Fibroblast of the conjunctiva (primary cell): ENCODE measurements at regions not wholly inside any gene's neighbourhood (a gene's known extent, or its start where the extent isn't known, plus 50 kb on each side); places are given as distances from the start of the nearest gene placed in this dataset.

Experiments used
- DNase-seq: peaks from one replicate; pipeline ENCODE4 v3.0.0-alpha.2; 2010; ENCODE audit warnings: low read depth

DNA sequence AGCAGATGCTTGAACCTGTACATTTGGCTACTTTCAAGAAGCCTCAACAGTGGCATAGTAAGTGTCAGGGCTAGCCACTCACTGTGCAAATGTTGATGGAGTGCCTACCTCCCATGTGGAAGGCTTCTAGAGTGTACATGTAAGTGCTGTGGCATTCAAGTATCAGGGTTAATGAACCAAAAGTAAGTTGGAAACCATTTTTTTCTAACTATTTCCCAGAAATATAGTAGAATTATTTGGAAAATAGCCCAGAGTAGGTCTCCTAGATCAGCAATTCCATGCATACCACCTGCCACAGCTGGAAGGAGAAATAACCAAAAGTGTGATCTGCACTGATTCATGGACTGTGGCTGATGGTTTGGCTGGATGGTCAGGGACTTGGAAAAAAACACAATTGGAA lies 53.3 kb downstream of the FOXD1 start:
- no peak for DNase-seq

GRCh38 chr5:73394610-73395009 lies 54.0 kb downstream of the FOXD1 start:
- DNase-seq: no peak

GRCh38 chr5:73393611-73394489 lies 54.7 kb downstream of the FOXD1 start:
- no peak for DNase-seq

GRCh38 chr5:73392775-73393174 lies 55.8 kb downstream of the FOXD1 start:
- DNase-seq: no peak

GRCh38 chr5:73391441-73391881 lies 57.1 kb downstream of the FOXD1 start:
- no peak for DNase-seq

- DNase-seq: no peak
Measured at GRCh38 chr5:73390972-73391371, 57.6 kb downstream of the FOXD1 start.

DNA sequence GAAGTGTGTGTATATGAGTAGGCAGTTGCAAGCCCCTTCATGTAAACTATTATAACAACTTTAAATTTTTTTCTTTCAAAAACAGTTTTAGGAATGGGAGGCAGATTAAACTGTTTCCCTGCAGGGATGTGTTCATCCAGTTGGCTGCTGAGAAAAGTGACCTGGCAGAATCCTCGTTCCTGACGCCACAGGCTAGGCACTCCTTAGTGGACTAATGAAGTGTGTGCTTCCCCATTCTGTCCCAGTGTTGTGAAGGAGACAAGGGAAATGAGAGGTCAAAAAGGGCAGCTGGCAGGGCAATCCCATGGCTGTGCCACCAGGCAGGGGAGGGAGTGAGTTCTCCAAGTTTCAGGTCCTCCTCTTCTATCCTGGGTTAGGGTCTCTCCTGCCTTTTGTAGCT lies 59.8 kb downstream of the FOXD1 start:
- DNase-seq: no peak

GRCh38 chr5:73388306-73388684 lies 60.3 kb downstream of the FOXD1 start:
- no peak for DNase-seq

DNA sequence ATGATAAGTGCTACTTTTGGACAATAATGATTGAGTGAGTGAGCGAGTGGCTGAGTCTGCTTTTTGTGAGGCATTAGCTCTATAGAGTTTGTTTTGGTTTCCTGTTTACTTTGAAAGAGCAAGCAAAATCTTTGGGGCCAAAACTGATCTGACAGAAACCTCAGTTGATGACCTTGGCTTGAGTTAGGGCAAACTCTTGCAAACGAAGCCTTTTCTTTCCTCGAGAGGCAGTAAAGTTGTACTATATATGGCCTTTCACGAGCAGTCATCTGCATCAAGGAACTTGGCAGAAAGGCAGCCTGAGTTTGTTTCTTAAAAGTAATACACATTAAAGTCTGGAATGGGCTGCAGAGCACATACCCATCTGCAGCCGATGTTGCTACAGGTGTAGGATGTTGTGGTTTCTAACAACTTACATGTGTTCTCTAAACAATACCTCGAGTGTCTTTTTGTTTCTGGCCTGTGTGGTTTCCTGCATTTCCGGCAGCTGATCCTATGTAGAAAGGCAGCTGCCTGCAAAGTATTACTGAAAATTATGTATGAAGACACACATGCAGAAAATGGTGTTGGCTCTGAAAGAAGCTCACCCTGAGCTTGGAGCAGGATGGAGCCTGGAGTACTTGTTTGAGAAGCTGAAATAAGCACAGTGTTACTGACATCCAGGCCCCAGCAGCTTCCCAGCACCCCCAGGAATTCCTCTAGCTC lies 60.8 kb downstream of the FOXD1 start:
- DNase-seq: no peak

GRCh38 chr5:73387149-73387591 lies 61.4 kb downstream of the FOXD1 start:
- DNase-seq: no peak

DNA sequence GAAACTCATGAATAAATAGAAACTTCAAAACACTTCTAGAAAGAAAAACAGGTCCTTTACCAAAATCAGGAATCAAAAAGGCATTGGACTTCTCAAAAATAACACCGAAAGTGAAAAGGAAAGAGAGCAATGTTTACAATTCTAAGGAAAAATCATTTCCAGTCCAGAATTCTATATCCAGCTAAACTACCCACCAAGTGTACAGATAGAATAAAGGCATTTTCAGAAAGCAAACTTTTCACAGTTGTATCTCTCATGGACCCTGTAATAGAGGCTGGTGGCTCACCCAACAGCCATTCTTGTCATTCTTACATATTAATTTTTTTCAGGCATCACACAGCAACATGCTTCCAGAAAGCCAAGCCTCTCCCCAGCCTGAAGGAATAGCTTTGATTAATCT lies 63.7 kb downstream of the FOXD1 start:
- DNase-seq: no peak

GRCh38 chr5:73382401-73382740 lies 66.2 kb downstream of the FOXD1 start:
- no peak for DNase-seq

DNA sequence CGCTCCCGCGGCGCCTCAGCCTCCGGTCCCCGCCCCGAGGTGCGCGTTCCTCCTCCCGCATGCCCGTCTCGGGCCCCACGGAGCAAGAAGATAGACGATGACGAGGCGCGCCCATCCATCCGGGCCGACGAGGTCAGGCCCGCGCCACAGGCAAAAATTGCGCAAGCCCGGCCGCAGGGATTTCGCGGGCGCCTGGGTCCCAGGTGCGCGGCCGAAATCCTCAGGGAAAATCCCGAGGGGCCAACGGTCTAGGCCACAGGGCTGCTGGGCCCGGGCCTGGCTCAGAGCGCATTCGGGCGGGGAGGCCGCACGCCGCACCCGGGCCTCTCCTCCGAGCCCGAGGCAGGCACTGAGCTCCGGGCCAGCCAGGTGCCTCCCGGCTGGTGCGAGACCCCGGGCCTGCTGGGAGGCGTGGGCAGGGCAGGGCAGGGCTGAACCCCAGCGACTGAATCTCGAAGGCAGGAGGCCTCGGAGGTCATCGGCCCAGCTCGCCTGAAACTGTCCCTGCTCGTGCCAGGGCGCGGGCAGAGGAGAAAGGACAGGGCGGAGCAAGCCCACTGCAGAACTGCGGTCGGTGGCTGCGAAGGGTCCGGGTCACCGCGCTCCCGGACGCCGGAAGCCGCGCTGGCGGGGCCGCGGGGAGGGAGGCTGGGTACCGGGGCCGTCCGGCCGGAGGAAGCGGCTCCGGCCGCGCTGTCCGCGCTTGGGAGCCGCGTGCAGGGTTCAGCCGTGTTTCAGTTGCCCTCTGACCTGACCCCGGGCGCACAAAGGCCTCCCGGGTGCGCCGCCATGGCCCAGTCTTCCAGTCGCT lies 66.8 kb downstream of the FOXD1 start:
- no peak for DNase-seq

DNA sequence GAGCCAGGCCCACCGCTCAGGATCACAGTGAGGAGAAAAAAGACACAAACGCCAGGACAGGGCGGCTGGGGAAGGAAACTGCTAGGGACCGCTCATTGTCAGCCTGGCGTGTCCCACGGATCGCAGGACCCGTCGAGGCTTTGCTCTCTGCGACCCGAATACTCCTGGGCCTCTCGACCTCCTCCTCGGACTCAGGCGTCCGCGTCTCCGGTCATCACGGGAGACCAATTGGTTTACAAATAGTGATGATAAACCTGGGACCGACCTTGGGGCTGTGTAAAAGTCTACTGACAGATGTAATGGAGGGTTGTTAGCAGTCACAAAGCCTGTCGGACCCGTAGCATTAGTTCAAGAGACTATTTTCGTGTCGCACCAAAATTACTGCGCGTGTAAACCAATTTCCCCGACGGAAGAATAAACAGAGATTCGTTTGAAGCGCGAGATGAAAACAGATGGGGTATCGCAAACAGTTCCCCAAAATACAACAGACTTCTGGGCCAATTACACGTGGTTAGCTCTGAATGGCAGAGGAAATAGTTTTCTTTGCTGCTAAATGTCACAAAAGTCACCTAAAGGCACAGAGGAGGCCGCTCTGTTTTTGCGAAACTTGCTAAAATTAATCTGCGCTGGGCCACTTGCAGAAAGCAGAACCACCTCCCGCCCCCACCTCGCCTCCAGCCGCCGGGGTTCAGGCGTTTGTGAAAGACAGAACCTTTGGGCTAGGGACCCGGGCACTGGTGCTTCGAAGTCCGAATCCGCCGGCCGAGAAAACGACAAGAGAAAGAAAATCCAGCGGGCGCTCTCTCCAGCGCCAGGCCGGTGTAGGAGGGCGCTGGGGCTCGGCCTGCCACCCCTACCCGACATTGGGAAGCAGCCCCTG lies 67.6 kb downstream of the FOXD1 start:
- DNase-seq: no peak

GRCh38 chr5:73380041-73380440 lies 68.5 kb downstream of the FOXD1 start:
- DNase-seq: no peak

- DNase-seq: no peak
Measured at GRCh38 chr5:73379435-73379834, 69.1 kb downstream of the FOXD1 start.

GRCh38 chr5:73378765-73379164 lies 69.8 kb downstream of the FOXD1 start:
- DNase-seq: no peak

DNA sequence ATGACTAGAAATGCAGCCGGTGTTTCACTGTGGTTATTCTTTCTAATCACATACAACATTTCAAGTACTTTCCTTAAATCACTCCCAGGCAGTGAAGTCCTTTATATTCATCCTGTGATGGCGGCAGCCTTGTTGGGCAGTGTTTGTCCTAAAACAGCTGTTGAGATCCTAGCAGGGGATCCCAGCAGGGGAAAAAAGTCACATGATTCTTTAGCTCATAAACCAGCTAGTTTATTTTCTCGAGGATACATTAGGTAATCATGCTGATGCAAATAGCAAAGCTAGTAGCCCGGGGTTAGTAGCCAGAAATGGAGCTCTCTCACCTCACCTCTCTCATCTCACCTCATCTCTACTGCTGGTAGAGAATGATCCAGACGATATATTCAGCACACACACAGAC lies 70.5 kb downstream of the FOXD1 start:
- no peak for DNase-seq

- no peak for DNase-seq
Measured at GRCh38 chr5:73376618-73377170, 71.9 kb downstream of the FOXD1 start.

- DNase-seq: no peak
Measured at GRCh38 chr5:73375949-73376348, 72.6 kb downstream of the FOXD1 start.

DNA sequence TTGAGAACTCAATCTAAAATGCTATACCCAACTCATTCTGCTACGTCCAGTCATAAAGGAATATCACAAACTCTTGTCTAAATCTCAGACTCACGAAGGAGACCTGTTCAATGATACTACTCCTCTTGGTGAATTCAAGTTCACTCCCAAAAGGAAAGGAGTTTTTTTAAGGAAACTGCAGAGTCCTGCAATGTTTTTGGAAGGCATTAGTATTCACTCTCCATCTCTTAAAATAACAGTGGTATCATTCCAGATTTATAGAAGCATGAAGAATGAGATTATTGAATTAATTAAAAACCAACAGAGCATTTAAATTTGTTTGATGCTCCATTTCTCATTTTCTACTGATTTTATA lies 73.4 kb downstream of the FOXD1 start:
- no peak for DNase-seq
